ENCODE measurements at regions not wholly inside any gene's neighbourhood (a gene's known extent, or its start where the extent isn't known, plus 50 kb on each side); places are given as distances from the start of the nearest gene placed in this dataset.

GRCh38 chr5:142378737-142379634, 54.2 kb upstream of the SPRY4 start:
- DNase-seq (ENCODE audit: low spot score) = no peak

- DNase-seq (ENCODE audit: low spot score) = no peak
Measured at GRCh38 chr5:142375944-142376411, 51.2 kb upstream of the SPRY4 start.

All from putamen (tissue), 1 donor.